ENCODE measurements at regions not wholly inside any gene's neighbourhood (a gene's known extent, or its start where the extent isn't known, plus 50 kb on each side); places are given as distances from the start of the nearest gene placed in this dataset.

- Histone ChIP-seq H3K4me2 (no peak overlapping the region), H3K4me1 (ENCODE audit: control insufficient read depth in 1 of 2, insufficient read depth in 2 of 2, low read depth in 1 of 2, low read length in 1 of 2) (peaks cover 0 to 19% of the 10 kb centered on the region in 2 experiments; a peak in 2 of 4 replicates), H3F3A (replicated peaks; ENCODE audit: insufficient read depth) (no peaks in the 10 kb centered on the region), H4K20me1 (ENCODE audit: insufficient read depth) (no peaks in the 10 kb centered on the region), H3K27ac (ENCODE audit: low read depth in 2 of 2, low read length in 1 of 2) (no peak overlapping the region), H3K9me2 (no peaks in the 10 kb centered on the region), H3K9me3 (no peaks in the 10 kb centered on the region), H3K27me3 (ENCODE audit: insufficient read depth) (no peaks in the 10 kb centered on the region), H3K79me2 (ENCODE audit: insufficient read depth) (no peaks in the 10 kb centered on the region), H3K36me3 (replicated peaks in 1 of 2; ENCODE audit: control insufficient read depth in 1 of 2, insufficient read depth in 2 of 2, low read length in 1 of 2) (no peaks in the 10 kb centered on the region), H2AFZ (ENCODE audit: low read depth) (no peak overlapping the region), H3K4me3 (ENCODE audit: low read depth in 2 of 2, low read length in 1 of 2) (no peak overlapping the region), H3K9ac (no peak overlapping the region)
- ChIA-PET POLR2A (no interaction called here), CTCF (interaction anchor here (0.7 to 1.2 kb wide), 5 partner anchors 8 to 206 kb away, joined by 3 to 4 read pairs (median 3); no protein-coding TSS in a partner anchor)
- 76% methylated on average over 7 of the region's 11 CpGs for WGBS (ENCODE audit: low lambda C conversion rate)
- no peak for DNase-seq
- TF ChIP-seq SMC3 (IDR thresholded peaks at IDR 0.05; ENCODE audit: low read depth, low read length) (no peak), RAD21 (IDR thresholded peaks at IDR 0.05; ENCODE audit: low read length) (no peak), USF2 (IDR thresholded peaks at IDR 0.05; ENCODE audit: borderline replicate concordance, low read depth, low read length) (no peak), IRF3 (IDR thresholded peaks at IDR 0.05; ENCODE audit: low read depth, low read length) (no peak), FOXM1 (IDR thresholded peaks at IDR 0.05; ENCODE audit: low read depth) (no peak), FOXJ3 (CRISPR knock-in tag; IDR thresholded peaks at IDR 0.05) (no peak), PBX3 (IDR thresholded peaks at IDR 0.05) (no peak), TEAD4 (IDR thresholded peaks at IDR 0.05; ENCODE audit: borderline replicate concordance, insufficient read depth) (no peak), RFX5 (IDR thresholded peaks at IDR 0.05; ENCODE audit: low read length) (no peak), RCOR1 (IDR thresholded peaks at IDR 0.05; ENCODE audit: low read length) (no peak), NRF1 (IDR thresholded peaks at IDR 0.05; ENCODE audit: low read depth, low read length) (no peak), TCF12 (IDR thresholded peaks at IDR 0.05) (no peak), TAF1 (IDR thresholded peaks at IDR 0.05; ENCODE audit: borderline replicate concordance, low read depth, low read length) (no peak), MXI1 (IDR thresholded peaks at IDR 0.05; ENCODE audit: low read depth, low read length) (no peak), EZH2phosphoT487 (IDR thresholded peaks at IDR 0.05; ENCODE audit: borderline replicate concordance, low read depth) (no peak)
These were observed 151.5 kb downstream of the CTTN start for GRCh38 chr11:70549796-70550195.

Data from SK-N-SH (cell line).